H9 (cell line): ENCODE measurements at regions not wholly inside any gene's neighbourhood (a gene's known extent, or its start where the extent isn't known, plus 50 kb on each side); places are given as distances from the start of the nearest gene placed in this dataset.

ENCODE experiments used
- DNase-seq: peaks from one replicate; pipeline ENCODE4 v3.0.0-alpha.2; 2017
- H2AFZ ChIP-seq: one replicate; pipeline ENCODE4 v1.6.1; 2013; ENCODE audit warnings: mild to moderate bottlenecking, low read length, control low read depth, moderate library complexity
- H2AK5ac ChIP-seq: 2 replicates; pipeline ENCODE4 v1.6.1; 2013; ENCODE audit warnings: low read length, control low read depth, mixed read lengths; ENCODE audit not compliant: insufficient read length
- H2BK120ac ChIP-seq: one replicate; pipeline ENCODE4 v1.6.1; 2013; ENCODE audit warnings: low read depth, mild to moderate bottlenecking, low read length, control low read depth, inconsistent platforms; ENCODE audit not compliant: poor library complexity, severe bottlenecking
- H2BK12ac ChIP-seq: 2 replicates; pipeline ENCODE4 v1.6.1; 2013; ENCODE audit warnings: low read length, control low read depth, mixed read lengths, low read depth; ENCODE audit not compliant: insufficient read length
- H2BK15ac ChIP-seq: 2 replicates; pipeline ENCODE4 v1.6.1; 2013; ENCODE audit warnings: low read depth, low read length, control low read depth
- H2BK20ac ChIP-seq: one replicate; pipeline ENCODE4 v1.6.1; 2013; ENCODE audit warnings: low read depth, mild to moderate bottlenecking, low read length, control low read depth, inconsistent platforms; ENCODE audit not compliant: poor library complexity, severe bottlenecking
- H2BK5ac ChIP-seq: 2 replicates; pipeline ENCODE4 v1.6.1; 2013; ENCODE audit warnings: low read length, control low read depth, mixed read lengths; ENCODE audit not compliant: insufficient read length
- H3K14ac ChIP-seq: 2 replicates; pipeline ENCODE4 v1.6.1; 2013; ENCODE audit warnings: low read length, control low read depth; ENCODE audit not compliant: insufficient read depth
- H3K18ac ChIP-seq: 2 replicates; pipeline ENCODE4 v1.6.1; 2013; ENCODE audit warnings: low read depth, mild to moderate bottlenecking, mixed read lengths, low read length, control low read depth; ENCODE audit not compliant: insufficient read length
- H3K23ac ChIP-seq: 2 replicates; pipeline ENCODE4 v1.6.1; 2013; ENCODE audit warnings: low read length, control low read depth, mixed read lengths, low read depth; ENCODE audit not compliant: insufficient read length
- H3K23me2 ChIP-seq: 2 replicates; pipeline ENCODE4 v1.6.1; 2013; ENCODE audit warnings: low read depth, mild to moderate bottlenecking, mixed read lengths, low read length, control low read depth; ENCODE audit not compliant: insufficient read length, poor library complexity, severe bottlenecking
- H3K27ac ChIP-seq: 2 replicates; pipeline ENCODE4 v1.5.1; 2013; ENCODE audit warnings: low read length, control low read depth, mixed read lengths, low read depth; ENCODE audit not compliant: insufficient read length
- H3K27me3 ChIP-seq: 2 replicates; pipeline ENCODE4 v1.6.1; 2013; ENCODE audit warnings: low read length, control low read depth, inconsistent platforms; ENCODE audit not compliant: insufficient read depth
- H3K4ac ChIP-seq: 2 replicates; pipeline ENCODE4 v1.6.1; 2013; ENCODE audit warnings: low read depth, mild to moderate bottlenecking, control low read depth, inconsistent platforms, low read length, moderate library complexity
- H3K4me1 ChIP-seq: 2 replicates; pipeline ENCODE4 v1.6.1; 2013; ENCODE audit warnings: low read length, control low read depth, inconsistent platforms; ENCODE audit not compliant: insufficient read depth
- H3K4me2 ChIP-seq: 2 replicates; pipeline ENCODE4 v1.6.1; 2013; ENCODE audit warnings: low read length, control low read depth, mixed read lengths; ENCODE audit not compliant: insufficient read length, insufficient read depth
- H3K56ac ChIP-seq: 2 replicates; pipeline ENCODE4 v1.6.1; 2013; ENCODE audit warnings: low read depth, mild to moderate bottlenecking, mixed read lengths, low read length, control low read depth; ENCODE audit not compliant: insufficient read length
- H3K79me1 ChIP-seq: 2 replicates; pipeline ENCODE4 v1.6.1; 2013; ENCODE audit warnings: low read depth, mild to moderate bottlenecking, moderate library complexity, low read length, control low read depth, inconsistent platforms; ENCODE audit not compliant: insufficient read depth, poor library complexity, severe bottlenecking
- H3K79me2 ChIP-seq: 2 replicates; pipeline ENCODE4 v1.6.1; 2013; ENCODE audit warnings: low read length, control low read depth, inconsistent platforms; ENCODE audit not compliant: insufficient read depth
- H3K9ac ChIP-seq: 2 replicates; pipeline ENCODE4 v1.6.1; 2013; ENCODE audit warnings: low read length, control low read depth, mixed read lengths; ENCODE audit not compliant: insufficient read length; ENCODE audit errors: extremely low read depth
- H3K9me3 ChIP-seq: one replicate; pipeline ENCODE4 v1.6.1; 2013; ENCODE audit warnings: low read depth, low read length, inconsistent platforms; ENCODE audit not compliant: control insufficient read depth
- H3T11ph ChIP-seq: one replicate; pipeline ENCODE4 v1.6.1; 2013; ENCODE audit warnings: mild to moderate bottlenecking, low read length, control low read depth, inconsistent platforms
- H4K20me1 ChIP-seq: one replicate; pipeline ENCODE4 v1.6.1; 2013; ENCODE audit not compliant: control insufficient read depth, insufficient read length, insufficient read depth
- H4K5ac ChIP-seq: 2 replicates; pipeline ENCODE4 v1.6.1; 2013; ENCODE audit warnings: low read depth, mild to moderate bottlenecking, mixed read lengths, low read length, control low read depth; ENCODE audit not compliant: insufficient read length
- H4K8ac ChIP-seq: replicated peaks from 2 replicates; pipeline ENCODE4 v1.6.1; 2013; ENCODE audit warnings: low read length, control low read depth, mixed read lengths, low read depth; ENCODE audit not compliant: insufficient read length
- H4K91ac ChIP-seq: 2 replicates; pipeline ENCODE4 v1.6.1; 2013; ENCODE audit warnings: low read depth, mild to moderate bottlenecking, moderate library complexity, mixed read lengths, low read length, control low read depth; ENCODE audit not compliant: insufficient read length
- H3K27ac Mint-ChIP-seq, 3 experiments: 2 replicates in 2 of 3; 3 replicates in 1 of 3; pipeline ENCODE4 v1.8.0; 2020 to 2021; ENCODE audit warnings: mixed read lengths in 3 of 3, mild to moderate bottlenecking in 1 of 3, moderate library complexity in 1 of 3
- H3K27me3 Mint-ChIP-seq: 2 replicates; pipeline ENCODE4 v1.8.0; 2021; ENCODE audit warnings: low read depth, mild to moderate bottlenecking, moderate library complexity, mixed read lengths
- H3K36me3 Mint-ChIP-seq, 3 experiments: 2 replicates in 2 of 3; 3 replicates in 1 of 3; pipeline ENCODE4 v1.8.0; 2020 to 2021; ENCODE audit warnings: low read depth in 3 of 3, mixed read lengths in 3 of 3; ENCODE audit not compliant: insufficient read depth in 1 of 3
- H3K4me1 Mint-ChIP-seq, 2 experiments: 2 replicates each; pipeline ENCODE4 v1.8.0; 2020; ENCODE audit warnings: mixed read lengths in 2 of 2
- H3K4me3 Mint-ChIP-seq, 2 experiments: 2 replicates in 1 of 2; 3 replicates in 1 of 2; pipeline ENCODE4 v1.8.0; 2020 to 2021; ENCODE audit warnings: mild to moderate bottlenecking in 2 of 2, mixed read lengths in 2 of 2, moderate library complexity in 1 of 2
- H3K9me3 Mint-ChIP-seq, 2 experiments: 2 replicates in 1 of 2; 3 replicates in 1 of 2; pipeline ENCODE4 v1.8.0; 2020; ENCODE audit warnings: mild to moderate bottlenecking in 2 of 2, mixed read lengths in 2 of 2, moderate library complexity in 1 of 2
- WGBS: extraction: QIAGEN DNeasy Blood & Tissue Kit; methylation state at CpG from one replicate; pipeline ENCODE4 v1.1.7; 2013; ENCODE audit warnings: missing lambda C conversion rate, low lambda C conversion rate, mixed read lengths; ENCODE audit not compliant: insufficient read length; ENCODE audit errors: extremely low coverage; 5-methylcytosine and 5-hydroxymethylcytosine counted together
- TF ChIP-seq, protein P1 (sequence below): fragments of 200-600 bp; sonication (generic); conservative IDR thresholded peaks from 3 replicates; pipeline ENCODE4 v1.8.0; 2021; ENCODE audit warnings: antibody characterized with exemption, mild to moderate bottlenecking

DNA sequence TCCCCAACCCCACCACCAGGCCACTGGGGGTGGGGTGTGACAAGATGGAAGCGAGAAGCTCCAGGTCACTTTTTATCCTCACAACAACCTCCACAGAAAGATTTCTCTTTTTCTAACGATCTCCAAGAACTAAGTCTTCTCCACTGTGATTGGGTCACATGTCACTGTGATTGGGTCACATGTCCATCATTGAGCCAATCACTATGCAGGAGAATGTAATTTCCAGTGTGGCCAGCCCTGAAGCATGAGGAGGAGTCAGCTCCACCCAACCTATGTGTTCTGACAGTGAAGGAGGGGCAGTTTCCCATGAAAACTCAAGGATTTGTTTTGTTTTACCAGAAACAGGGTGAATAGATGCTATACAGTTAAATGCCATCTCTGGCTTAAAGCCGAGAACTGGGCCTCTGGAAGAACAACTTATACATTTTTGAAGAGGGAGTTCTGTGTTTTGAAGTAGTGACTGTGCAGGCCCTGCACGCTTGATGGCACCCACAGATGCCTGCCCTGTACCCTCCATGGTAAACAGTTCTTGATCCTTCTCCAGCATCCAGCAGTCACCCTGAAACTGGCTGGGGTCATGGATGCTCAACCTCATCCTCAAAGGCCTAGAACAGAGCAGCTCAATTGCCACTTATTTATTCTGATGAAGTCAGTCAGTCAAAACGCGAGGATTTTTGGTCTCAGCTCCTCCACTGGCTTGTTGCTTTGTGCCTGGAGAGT, 180.4 kb upstream of the BMP4 start:
- Histone ChIP-seq H4K5ac (no peak overlapping the region), H2AFZ (no peak overlapping the region), H4K8ac (no peak overlapping the region), H3K4ac (no peak overlapping the region), H3K79me2 (peaks cover 2% of the 10 kb centered on the region; the same call in 1 of the 2 replicates), H4K20me1 (no peaks in the 10 kb centered on the region), H2AK5ac (no peak overlapping the region), H2BK120ac (no peak overlapping the region), H3K4me2 (no peak overlapping the region), H3K4me1 (no peaks in the 10 kb centered on the region), H3K14ac (no peak overlapping the region), H3K9me3 (no peaks in the 10 kb centered on the region), H3K18ac (no peak overlapping the region), H3K27ac (no peak overlapping the region), H2BK12ac (no peak overlapping the region), H3K56ac (no peak overlapping the region), H3K23ac (no peak overlapping the region), H3T11ph (no peak overlapping the region), H4K91ac (no peak overlapping the region), H2BK20ac (no peak overlapping the region), H3K9ac (no peak overlapping the region), H3K27me3 (no peaks in the 10 kb centered on the region), H2BK15ac (no peak overlapping the region), H3K23me2 (no peaks in the 10 kb centered on the region), H2BK5ac (no peak overlapping the region), H3K79me1 (no peaks in the 10 kb centered on the region)
- WGBS: no CpG with 5 or more reads among the region's 6 CpGs
- TF ChIP-seq, protein P1, sequence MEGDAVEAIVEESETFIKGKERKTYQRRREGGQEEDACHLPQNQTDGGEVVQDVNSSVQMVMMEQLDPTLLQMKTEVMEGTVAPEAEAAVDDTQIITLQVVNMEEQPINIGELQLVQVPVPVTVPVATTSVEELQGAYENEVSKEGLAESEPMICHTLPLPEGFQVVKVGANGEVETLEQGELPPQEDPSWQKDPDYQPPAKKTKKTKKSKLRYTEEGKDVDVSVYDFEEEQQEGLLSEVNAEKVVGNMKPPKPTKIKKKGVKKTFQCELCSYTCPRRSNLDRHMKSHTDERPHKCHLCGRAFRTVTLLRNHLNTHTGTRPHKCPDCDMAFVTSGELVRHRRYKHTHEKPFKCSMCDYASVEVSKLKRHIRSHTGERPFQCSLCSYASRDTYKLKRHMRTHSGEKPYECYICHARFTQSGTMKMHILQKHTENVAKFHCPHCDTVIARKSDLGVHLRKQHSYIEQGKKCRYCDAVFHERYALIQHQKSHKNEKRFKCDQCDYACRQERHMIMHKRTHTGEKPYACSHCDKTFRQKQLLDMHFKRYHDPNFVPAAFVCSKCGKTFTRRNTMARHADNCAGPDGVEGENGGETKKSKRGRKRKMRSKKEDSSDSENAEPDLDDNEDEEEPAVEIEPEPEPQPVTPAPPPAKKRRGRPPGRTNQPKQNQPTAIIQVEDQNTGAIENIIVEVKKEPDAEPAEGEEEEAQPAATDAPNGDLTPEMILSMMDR: no peak
- Mint-ChIP-seq H3K36me3 (no peaks in the 10 kb centered on the region), H3K9me3 (no peaks in the 10 kb centered on the region), H3K27ac (no peak overlapping the region), H3K27me3 (no peaks in the 10 kb centered on the region), H3K4me1 (peaks cover 5 to 11% of the 10 kb centered on the region in 2 experiments), H3K4me3 (no peak overlapping the region)
- DNase-seq: no peak
